HEK293 (cell line): ENCODE measurements at regions not wholly inside any gene's neighbourhood (a gene's known extent, or its start where the extent isn't known, plus 50 kb on each side); places are given as distances from the start of the nearest gene placed in this dataset.

Experiments
- HOXA7 ChIP-seq: sonication (generic); formaldehyde crosslinking; IDR thresholded peaks from 2 replicates; pipeline ENCODE4 v1.8.1; 2022; ENCODE audit warnings: missing genetic modification reagents, borderline replicate concordance
- ZBTB7A ChIP-seq: fragments of 450-650 bp; formaldehyde crosslinking; IDR thresholded peaks from 2 replicates; pipeline ENCODE4 v1.5.1; 2016; ENCODE audit warnings: low read depth, missing biosample characterization, missing genetic modification characterization
- ZNF558 ChIP-seq: fragments of 450-650 bp; formaldehyde crosslinking; IDR thresholded peaks from 2 replicates; pipeline ENCODE4 v1.5.1; 2016; ENCODE audit warnings: missing biosample characterization, missing genetic modification characterization
- ZNF76 ChIP-seq: fragments of 450-650 bp; formaldehyde crosslinking; IDR thresholded peaks from 2 replicates; pipeline ENCODE4; 2016; ENCODE audit warnings: low read depth, missing biosample characterization, missing genetic modification characterization, borderline replicate concordance
- ZNF785 ChIP-seq: fragments of 450-650 bp; formaldehyde crosslinking; IDR thresholded peaks from 2 replicates; pipeline ENCODE4 v1.5.1; 2016; ENCODE audit warnings: missing biosample characterization, missing genetic modification characterization
- TF ChIP-seq, protein P1 (sequence below): fragments of 450-650 bp; formaldehyde crosslinking; IDR thresholded peaks from 2 replicates; pipeline ENCODE4 v1.5.1; 2017; ENCODE audit warnings: missing biosample characterization, missing genetic modification characterization
- TF ChIP-seq, protein P2 (sequence below): fragments of 450-650 bp; formaldehyde crosslinking; IDR thresholded peaks from 2 replicates; pipeline ENCODE4 v1.5.1; 2016; ENCODE audit warnings: missing biosample characterization, missing genetic modification characterization
- TF ChIP-seq, protein P3 (sequence below): fragments of 450-650 bp; formaldehyde crosslinking; IDR thresholded peaks from 2 replicates; pipeline ENCODE4 v1.5.1; 2016; ENCODE audit warnings: missing biosample characterization, missing genetic modification characterization

DNA sequence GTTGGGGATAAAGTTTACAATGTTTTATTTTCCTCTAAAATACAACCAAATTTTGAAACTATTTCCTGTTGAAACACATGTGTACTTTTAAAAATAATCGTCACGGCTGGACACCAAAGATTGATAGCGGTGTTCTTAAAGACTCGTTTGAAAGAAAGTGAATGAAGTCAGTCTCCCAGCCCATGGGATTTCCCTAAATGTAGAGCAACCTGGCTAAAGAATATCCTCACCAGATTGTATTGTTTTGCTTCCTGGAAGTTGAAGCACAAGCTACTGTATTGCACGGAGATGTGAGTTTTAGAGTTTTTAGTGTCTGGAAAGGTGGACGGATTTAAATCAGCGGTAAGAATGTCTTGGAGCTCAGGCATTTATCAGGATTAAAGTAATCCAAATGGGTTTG is 189.5 kb downstream of the THBS2 start:
- TF ChIP-seq, protein P1, sequence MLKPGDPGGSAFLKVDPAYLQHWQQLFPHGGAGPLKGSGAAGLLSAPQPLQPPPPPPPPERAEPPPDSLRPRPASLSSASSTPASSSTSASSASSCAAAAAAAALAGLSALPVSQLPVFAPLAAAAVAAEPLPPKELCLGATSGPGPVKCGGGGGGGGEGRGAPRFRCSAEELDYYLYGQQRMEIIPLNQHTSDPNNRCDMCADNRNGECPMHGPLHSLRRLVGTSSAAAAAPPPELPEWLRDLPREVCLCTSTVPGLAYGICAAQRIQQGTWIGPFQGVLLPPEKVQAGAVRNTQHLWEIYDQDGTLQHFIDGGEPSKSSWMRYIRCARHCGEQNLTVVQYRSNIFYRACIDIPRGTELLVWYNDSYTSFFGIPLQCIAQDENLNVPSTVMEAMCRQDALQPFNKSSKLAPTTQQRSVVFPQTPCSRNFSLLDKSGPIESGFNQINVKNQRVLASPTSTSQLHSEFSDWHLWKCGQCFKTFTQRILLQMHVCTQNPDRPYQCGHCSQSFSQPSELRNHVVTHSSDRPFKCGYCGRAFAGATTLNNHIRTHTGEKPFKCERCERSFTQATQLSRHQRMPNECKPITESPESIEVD = no peak
- TF ChIP-seq HOXA7 = no peak
- TF ChIP-seq ZNF76 (tag by site-specific recombination) = no peak
- no peak for TF ChIP-seq ZNF785 (tag by site-specific recombination)
- TF ChIP-seq, protein P2, sequence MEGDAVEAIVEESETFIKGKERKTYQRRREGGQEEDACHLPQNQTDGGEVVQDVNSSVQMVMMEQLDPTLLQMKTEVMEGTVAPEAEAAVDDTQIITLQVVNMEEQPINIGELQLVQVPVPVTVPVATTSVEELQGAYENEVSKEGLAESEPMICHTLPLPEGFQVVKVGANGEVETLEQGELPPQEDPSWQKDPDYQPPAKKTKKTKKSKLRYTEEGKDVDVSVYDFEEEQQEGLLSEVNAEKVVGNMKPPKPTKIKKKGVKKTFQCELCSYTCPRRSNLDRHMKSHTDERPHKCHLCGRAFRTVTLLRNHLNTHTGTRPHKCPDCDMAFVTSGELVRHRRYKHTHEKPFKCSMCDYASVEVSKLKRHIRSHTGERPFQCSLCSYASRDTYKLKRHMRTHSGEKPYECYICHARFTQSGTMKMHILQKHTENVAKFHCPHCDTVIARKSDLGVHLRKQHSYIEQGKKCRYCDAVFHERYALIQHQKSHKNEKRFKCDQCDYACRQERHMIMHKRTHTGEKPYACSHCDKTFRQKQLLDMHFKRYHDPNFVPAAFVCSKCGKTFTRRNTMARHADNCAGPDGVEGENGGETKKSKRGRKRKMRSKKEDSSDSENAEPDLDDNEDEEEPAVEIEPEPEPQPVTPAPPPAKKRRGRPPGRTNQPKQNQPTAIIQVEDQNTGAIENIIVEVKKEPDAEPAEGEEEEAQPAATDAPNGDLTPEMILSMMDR (tag by site-specific recombination) = no peak
- TF ChIP-seq ZNF558 = no peak
- TF ChIP-seq, protein P3, sequence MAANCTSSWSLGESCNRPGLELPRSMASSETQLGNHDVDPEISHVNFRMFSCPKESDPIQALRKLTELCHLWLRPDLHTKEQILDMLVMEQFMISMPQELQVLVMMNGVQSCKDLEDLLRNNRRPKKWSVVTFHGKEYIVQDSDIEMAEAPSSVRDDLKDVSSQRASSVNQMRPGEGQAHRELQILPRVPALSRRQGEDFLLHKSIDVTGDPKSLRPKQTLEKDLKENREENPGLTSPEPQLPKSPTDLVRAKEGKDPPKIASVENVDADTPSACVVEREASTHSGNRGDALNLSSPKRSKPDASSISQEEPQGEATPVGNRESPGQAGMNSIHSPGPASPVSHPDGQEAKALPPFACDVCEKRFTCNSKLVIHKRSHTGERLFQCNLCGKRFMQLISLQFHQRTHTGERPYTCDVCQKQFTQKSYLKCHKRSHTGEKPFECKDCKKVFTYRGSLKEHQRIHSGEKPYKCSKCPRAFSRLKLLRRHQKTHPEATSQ (tag by site-specific recombination) = no peak
- no peak for TF ChIP-seq ZBTB7A (tag by site-specific recombination)
